Limb (tissue), 2 donors: ENCODE measurements at regions not wholly inside any gene's neighbourhood (a gene's known extent, or its start where the extent isn't known, plus 50 kb on each side); places are given as distances from the start of the nearest gene placed in this dataset.
"Not testable (repeated sequence)": the region's sequence is repeated elsewhere in the genome, so short reads cannot be mapped to it uniquely, and the experiment has no call there.

ENCODE experiments used
- DNase-seq, 2 donors: peaks; one replicate each; pipeline ENCODE4 v3.0.0-alpha.2; 2016; ENCODE audit errors: extremely low spot score in 2 of 2

- DNase-seq: no peak
These were observed 204.4 kb downstream of the TMX1 start for GRCh38 chr14:51444353-51445000.

- DNase-seq: no peak
These were observed 204.9 kb downstream of the TMX1 start for GRCh38 chr14:51445001-51445390.

GRCh38 chr14:51446771-51447170, 204.9 kb upstream of the FRMD6 start:
- no peak for DNase-seq

- DNase-seq: no peak
These were observed 204.3 kb upstream of the FRMD6 start for GRCh38 chr14:51447411-51447810.

- DNase-seq: peak in 1 of 2 donors; percentile 41
These were observed 202.7 kb upstream of the FRMD6 start for GRCh38 chr14:51448831-51449670.

- no peak for DNase-seq
These were observed 202.0 kb upstream of the FRMD6 start for GRCh38 chr14:51449681-51450080.

- DNase-seq: no peak
These were observed 200.1 kb upstream of the FRMD6 start for GRCh38 chr14:51451561-51451960.

GRCh38 chr14:51453869-51454268, 197.8 kb upstream of the FRMD6 start:
- no peak for DNase-seq

- DNase-seq: no peak
These were observed 197.4 kb upstream of the FRMD6 start for GRCh38 chr14:51454351-51454750.

- no peak for DNase-seq
These were observed 196.5 kb upstream of the FRMD6 start for GRCh38 chr14:51455041-51455835.

- DNase-seq: no peak
These were observed 193.7 kb upstream of the FRMD6 start for GRCh38 chr14:51457843-51458562.

- DNase-seq: no peak
These were observed 193.2 kb upstream of the FRMD6 start for GRCh38 chr14:51458563-51458955.

- DNase-seq: no peak
These were observed 191.7 kb upstream of the FRMD6 start for GRCh38 chr14:51460011-51460410.

GRCh38 chr14:51462182-51462581, 189.5 kb upstream of the FRMD6 start:
- no peak for DNase-seq

GRCh38 chr14:51462706-51463105, 189.0 kb upstream of the FRMD6 start:
- no peak for DNase-seq

GRCh38 chr14:51463461-51463860, 188.2 kb upstream of the FRMD6 start:
- DNase-seq: no peak

- DNase-seq: no peak
These were observed 187.3 kb upstream of the FRMD6 start for GRCh38 chr14:51464411-51464810.

GRCh38 chr14:51465486-51465885, 186.2 kb upstream of the FRMD6 start:
- no peak for DNase-seq

GRCh38 chr14:51467392-51467791, 184.3 kb upstream of the FRMD6 start:
- not testable (repeated sequence) for DNase-seq

- DNase-seq: no peak
These were observed 183.2 kb upstream of the FRMD6 start for GRCh38 chr14:51468523-51468922.

- DNase-seq: no peak
These were observed 178.8 kb upstream of the FRMD6 start for GRCh38 chr14:51472881-51473280.

GRCh38 chr14:51473351-51473750, 178.4 kb upstream of the FRMD6 start:
- no peak for DNase-seq
